Stimulated activated CD4-positive, alpha-beta T cell treated with anti-CD3 and anti-CD28 coated beads, Interleukin-1b, Interleukin-23, amount 100 ng/mL, for 24 hours (primary cell): ENCODE measurements at regions not wholly inside any gene's neighbourhood (a gene's known extent, or its start where the extent isn't known, plus 50 kb on each side); places are given as distances from the start of the nearest gene placed in this dataset.

Experiments
- DNase-seq, 4 experiments: peaks; one replicate each; pipeline ENCODE4 v3.0.0-alpha.2; 2020; ENCODE audit warnings: low read depth in 4 of 4, low spot score in 1 of 4

GRCh38 chr2:238651306-238652052 lies 196.4 kb upstream of the TWIST2 start:
- no peak for DNase-seq

DNA sequence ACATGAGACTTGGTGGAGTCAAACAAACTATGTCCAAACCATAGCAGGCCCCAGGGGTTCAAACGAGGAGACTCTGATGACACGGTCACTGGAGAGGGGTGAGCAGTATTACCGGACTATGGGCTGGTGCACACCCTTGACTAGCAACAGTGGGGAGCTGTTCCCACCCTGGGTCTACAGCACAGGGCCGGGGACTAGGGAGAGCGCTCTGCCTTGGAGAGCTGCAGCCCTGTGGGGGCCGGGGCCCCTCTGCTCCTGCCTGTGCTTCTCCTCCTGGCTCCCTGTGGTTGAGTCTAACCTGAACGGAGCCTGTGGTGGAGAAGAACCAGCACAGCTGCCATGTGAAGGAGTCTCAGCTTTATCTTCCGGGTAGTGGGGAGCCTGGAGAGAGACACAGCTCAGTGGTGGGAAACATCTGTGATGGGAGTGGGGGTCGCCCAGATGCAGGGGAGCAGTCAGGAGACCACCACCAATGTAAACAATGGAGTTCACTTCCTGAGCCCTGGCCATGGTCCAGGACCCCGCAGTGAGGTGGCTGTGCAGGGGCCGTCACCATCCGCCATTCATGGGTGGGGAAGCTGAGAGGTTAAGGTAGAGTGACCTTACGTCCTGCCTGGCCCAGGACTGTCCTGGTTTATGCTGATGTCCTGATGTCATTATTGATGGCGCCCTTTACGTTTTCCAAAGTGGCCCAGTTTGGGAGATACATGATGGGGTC lies 195.7 kb upstream of the TWIST2 start:
- no peak for DNase-seq

DNA sequence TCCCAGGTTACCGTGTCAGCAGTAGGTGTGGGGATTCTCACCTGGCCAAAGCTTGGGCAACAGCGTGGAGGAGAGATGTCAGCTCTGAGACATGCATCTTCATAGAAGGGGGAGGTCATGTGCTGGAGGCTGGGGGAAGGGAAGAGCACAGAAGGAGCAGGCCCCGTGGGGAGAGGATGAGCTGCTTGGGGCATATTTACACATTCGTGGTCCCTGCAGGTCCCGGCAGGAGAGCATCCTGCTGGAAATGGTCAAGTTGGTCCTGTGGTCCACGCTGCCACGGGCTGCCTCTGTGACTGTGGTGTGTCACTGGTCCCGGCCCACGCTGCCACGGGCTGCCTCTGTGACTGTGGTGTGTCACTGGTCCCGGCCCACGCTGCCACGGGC lies 195.1 kb upstream of the TWIST2 start:
- no peak for DNase-seq

DNA sequence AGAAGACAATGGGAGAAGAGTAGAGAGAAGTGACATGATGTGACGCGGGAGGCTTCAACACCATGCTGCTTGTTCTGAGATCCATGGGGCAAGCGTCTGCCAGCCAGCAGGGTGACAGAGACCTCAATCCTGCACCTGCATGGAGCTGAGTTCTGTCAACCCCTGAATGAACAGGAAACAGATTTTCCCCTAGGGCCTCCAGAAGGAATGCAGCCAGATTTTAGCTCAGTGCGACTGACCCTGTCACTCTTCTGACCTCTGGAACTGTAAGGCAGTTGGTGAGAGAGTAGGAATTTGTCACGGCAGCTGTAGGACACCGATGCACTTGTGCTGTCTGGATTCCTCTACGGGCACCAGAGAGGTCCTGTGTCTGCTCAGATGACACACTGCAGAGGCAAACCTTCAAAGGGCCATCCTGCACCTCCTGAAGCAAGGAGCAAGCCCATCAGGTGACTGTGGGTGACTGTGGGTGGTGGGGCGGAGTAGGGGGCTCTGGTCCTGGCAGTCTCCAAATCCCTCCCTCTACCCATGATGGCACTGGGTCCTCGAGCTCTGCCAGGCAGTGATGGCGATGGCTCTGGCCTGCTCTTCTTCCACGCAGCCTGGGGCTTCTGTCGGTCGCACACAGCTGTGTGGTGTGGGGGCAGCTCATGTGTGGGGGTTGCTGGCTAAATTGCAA lies 194.3 kb upstream of the TWIST2 start:
- DNase-seq = no peak

- no peak for DNase-seq
Measured at GRCh38 chr2:238654479-238655197, 193.2 kb upstream of the TWIST2 start.

DNA sequence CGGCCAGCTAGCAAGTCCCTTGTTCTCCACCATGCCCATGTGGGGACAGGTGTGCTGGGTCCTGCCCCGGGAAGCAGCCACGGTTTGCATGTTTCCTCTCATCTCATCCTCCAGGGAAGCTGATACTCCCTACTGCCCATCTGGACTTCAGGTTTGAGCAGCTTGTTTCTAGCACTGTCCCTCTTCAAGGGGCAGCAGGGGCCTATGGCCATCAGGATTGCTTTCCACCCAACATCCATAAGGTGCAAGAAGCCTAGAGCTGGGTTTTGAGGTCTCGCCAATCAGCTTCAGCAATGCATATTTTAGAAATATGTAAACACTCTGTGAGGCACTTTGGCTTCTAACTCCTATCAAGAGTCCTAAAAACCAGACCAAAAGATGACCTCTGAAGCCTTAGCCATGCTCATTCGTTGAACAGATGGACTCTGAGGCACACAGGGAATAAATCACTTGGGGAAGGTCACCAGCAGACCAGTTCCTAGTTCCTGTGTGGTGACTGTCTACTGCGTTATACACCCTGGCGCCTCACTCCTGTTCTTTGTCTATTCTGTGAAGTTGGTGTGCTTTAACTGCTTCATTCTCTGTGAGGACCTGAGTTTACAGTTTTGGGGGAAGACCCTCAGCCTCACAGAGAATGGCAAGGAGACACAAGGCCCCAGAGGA lies 192.6 kb upstream of the TWIST2 start:
- DNase-seq = no peak

- no peak for DNase-seq
Measured at GRCh38 chr2:238655974-238656722, 191.7 kb upstream of the TWIST2 start.

DNA sequence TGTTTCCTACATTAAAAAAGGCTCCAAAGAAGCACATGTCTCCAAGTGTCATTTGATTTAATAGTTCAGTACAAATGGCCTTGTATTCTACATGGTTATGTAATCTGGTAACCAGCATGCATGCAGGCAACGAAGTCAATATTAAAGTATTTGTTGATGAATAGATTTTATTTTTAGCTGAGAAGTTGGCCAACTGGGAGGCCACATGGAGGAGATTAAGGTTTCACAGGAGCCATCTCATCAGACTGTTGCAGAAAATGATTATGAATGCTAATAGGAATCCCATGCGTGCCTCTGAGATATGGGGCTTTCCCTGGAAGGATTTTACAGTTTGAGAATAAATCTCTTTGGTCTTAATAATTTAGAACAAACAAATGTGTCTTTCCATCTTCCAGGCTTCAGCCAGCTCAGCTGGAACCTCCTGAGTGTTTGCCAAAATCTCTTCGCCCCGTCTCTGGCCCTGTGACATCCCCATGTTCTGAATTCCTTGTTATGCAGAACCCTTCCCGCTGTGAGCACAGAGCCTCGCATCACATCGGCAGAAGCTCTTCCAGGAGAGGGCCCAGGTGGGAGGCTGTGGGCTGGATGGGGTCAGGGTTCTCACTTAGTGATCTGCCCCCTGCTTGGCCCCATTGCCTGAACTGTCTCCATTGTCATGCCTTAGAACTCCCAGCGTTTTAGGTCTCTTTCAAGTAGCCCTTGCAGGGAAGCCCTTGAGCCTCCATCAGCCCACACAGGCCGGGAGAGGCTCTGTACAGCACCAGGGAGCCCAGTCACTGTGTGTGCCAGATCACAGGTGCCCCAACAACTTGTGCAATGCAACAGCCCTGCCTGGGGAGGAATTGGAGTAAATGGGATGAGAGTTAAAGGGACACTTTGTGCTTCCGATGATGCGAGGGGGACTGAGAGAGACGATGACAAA lies 190.5 kb upstream of the TWIST2 start:
- no peak for DNase-seq

DNA sequence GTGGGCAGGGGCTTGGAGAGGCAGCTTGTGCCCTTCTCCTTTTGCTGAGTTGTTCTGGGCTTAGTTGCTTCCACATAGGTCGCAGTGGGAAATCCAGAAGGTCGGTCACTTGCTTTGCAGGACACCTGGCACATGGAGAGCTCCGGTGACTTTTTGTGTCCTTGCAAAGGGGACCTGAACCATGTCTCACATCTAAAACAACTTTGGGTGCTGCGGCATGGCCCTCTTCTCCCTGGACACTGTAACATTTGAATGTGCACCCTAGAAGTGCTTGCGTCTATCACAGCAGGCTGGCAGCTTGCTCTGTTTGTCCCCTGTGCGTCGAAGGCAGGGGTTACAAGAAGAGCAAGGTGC lies 189.9 kb upstream of the TWIST2 start:
- DNase-seq = no peak

DNA sequence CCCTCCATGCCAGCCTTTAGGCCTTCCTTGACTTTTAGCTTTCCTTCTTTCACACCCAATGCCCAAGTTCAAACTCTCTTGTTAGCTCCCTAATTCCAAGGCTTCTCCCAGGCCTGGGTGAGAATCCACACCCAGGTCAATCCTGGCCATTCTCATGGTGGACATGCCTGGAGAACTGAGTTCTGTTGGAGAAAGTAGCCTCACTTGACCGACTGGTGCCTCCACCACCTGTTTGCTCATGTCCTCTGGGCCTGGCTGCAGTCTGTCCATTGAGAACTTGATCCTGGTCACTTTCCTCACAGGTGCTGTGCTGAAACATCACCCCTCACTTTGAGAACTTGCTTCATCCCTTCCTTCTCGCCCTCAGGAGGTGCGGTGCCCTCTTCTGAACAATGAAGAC lies 189.1 kb upstream of the TWIST2 start:
- DNase-seq = no peak

DNA sequence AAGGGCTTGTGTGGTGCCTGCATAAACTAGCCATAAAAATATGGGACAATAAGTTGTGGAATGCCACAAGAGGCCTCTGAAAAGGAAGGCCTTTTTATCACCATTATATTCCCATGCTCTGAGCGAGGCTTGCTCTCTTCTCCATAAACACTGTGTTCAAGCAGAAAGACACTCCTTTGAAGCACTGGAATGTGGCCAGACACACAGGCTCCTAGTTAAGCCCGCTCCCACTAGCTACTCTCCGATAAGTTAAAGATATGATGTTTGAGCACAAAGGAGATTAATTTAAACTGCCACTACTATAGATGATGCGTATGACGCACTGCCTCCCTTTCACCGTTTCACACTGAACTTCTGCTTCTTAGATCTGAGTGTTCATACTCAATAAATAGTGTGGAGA lies 188.7 kb upstream of the TWIST2 start:
- DNase-seq = no peak

- DNase-seq = no peak
Measured at GRCh38 chr2:238663586-238663985, 184.3 kb upstream of the TWIST2 start.

DNA sequence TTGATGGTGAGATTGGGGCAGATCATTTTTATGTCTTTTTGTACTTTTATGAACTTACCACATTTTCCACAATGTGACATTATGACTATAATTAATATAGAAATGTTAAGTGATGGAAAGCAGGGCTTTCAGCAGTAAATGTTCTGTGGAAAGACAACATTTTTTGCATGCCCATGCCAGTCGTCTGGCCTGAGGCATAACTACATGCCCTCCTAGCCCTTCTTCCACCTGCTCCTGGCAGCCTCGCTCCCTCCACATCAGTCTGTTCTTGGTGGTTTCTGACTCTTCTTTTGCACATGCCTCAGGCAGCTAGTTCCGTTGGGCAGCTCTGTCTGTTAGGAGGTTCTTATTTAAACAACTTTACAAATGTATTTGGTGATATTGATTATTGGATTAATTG lies 182.0 kb upstream of the TWIST2 start:
- no peak for DNase-seq

DNA sequence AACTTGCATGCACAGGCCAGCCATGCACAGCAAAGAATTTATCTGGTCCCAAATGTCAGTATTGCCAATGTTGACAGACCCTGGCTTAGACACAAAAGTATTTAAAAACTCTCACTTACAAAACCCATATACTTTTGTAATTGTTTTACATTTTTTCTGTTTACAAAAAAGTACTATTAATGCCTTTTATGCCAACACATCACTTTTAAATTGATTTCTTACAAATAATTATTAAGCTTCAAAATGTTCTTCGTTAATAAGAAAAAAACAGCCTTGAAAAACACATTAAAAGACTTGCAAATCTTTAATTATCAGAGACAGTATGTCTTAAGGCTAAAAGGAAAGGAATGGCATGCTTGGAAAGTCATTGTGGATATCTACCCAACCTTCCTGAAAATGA lies 181.3 kb upstream of the TWIST2 start:
- no peak for DNase-seq

DNA sequence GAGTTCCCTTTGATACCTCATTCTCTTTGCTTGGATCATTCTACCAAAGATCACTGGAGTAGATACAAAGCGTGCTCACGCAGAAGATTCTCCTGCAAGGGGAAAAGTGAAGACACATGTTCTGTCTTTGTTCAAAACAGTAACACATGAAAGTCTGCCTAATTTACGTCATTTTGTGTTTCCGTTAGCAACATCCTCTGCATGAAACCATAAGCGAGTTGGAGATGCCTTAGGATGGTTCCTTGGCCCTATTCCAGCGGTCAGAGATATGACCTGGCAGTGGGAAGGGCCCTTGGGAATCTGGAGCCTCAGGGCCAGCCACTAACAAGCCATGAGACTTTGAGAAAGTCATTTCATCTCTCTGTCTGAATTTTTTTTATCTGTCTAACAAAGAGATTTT lies 180.9 kb upstream of the TWIST2 start:
- DNase-seq = no peak

GRCh38 chr2:238667639-238668038 lies 180.2 kb upstream of the TWIST2 start:
- no peak for DNase-seq

DNA sequence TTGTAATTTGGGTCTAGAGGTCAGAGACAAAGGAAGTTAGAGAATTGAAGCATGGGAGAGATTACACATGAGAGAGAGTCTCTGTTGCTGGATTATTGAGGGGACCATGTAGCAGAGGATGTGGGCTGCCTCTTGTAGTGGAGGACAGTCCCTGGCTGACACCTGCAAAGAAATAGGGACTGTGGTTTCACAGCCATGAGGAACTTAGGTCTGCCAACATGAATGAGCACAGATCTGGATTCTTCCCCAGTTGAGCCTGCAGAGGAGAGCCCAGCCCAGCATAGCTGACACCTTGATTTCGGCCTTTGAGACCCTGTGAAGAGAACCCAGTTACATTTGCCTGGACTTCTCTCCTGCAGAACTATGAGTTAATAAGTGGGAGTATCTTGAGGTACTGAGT lies 179.5 kb upstream of the TWIST2 start:
- no peak for DNase-seq

- DNase-seq = no peak
Measured at GRCh38 chr2:238669046-238669445, 178.8 kb upstream of the TWIST2 start.

GRCh38 chr2:238669581-238670080 lies 178.3 kb upstream of the TWIST2 start:
- no peak for DNase-seq
